GM12878 (cell line): ENCODE measurements at regions not wholly inside any gene's neighbourhood (a gene's known extent, or its start where the extent isn't known, plus 50 kb on each side); places are given as distances from the start of the nearest gene placed in this dataset.

Experiments
- ATAC-seq: fragments of 200-7000 bp; cut with Tn5 transposase; 3 replicates; pipeline ENCODE4 v1.9.1; 2020; ENCODE audit warnings: mild to moderate bottlenecking, moderate library complexity
- BruUV-seq: library from RNA; stranded (reverse); fragments of 400-500 nt; replicated peaks from 2 replicates; lab custom pipeline; 2021; lab: Mats Ljungman, UMichigan
- CTCF ChIA-PET: fragments of 300-600 bp; sonication (Branson Sonifier 250); formaldehyde crosslinking; extraction: SDS; loops from one replicate; lab custom pipeline; 2021; ENCODE audit warnings: inconsistent platforms; lab: Yijun Ruan, JAX
- POLR2A ChIA-PET: fragments of 350-600 bp; formaldehyde crosslinking; extraction: SDS; loops from one replicate; lab custom pipeline; 2021; ENCODE audit warnings: inconsistent platforms; lab: Charles Lee
- RAD21 ChIA-PET: fragments of 300-600 bp; sonication (Branson Sonifier 250); formaldehyde crosslinking; loops from one replicate; lab custom pipeline; 2023; ENCODE audit warnings: antibody characterized with exemption; ENCODE audit not compliant: unreplicated experiment; lab: Charles Lee
- SMC1A ChIA-PET: fragments of 300-600 bp; sonication (Branson Sonifier 250); formaldehyde crosslinking; loops from one replicate; lab custom pipeline; 2023; ENCODE audit not compliant: unreplicated experiment, uncharacterized antibody; lab: Charles Lee
- DNase-seq: peaks from one replicate; pipeline ENCODE4 v3.0.0-alpha.2; 2011; ENCODE audit warnings: low read depth, low spot score
- FAIRE-seq: peaks from 3 replicates; lab custom pipeline; 2011; peaks lifted over from hg19 to GRCh38; lab: Jason Lieb, UNC
- H2AFZ ChIP-seq: 2 replicates; pipeline ENCODE4 v1.6.0; 2011; ENCODE audit warnings: low read depth, low read length, control low read depth; ENCODE audit not compliant: control insufficient read depth
- H3K27ac ChIP-seq: 2 replicates; pipeline ENCODE4 v1.5.1; 2011; ENCODE audit warnings: control low read depth; ENCODE audit not compliant: control insufficient read depth, insufficient read depth
- H3K27me3 ChIP-seq, 2 experiments: replicated peaks in 1 of 2; 2 replicates each; pipeline versions ENCODE4 v1.6.0 to v1.6.1; 2011; ENCODE audit warnings: low read length in 1 of 2; ENCODE audit not compliant: control insufficient read depth in 2 of 2, insufficient read depth in 2 of 2
- H3K36me3 ChIP-seq, 2 experiments: 2 replicates each; pipeline ENCODE4 v1.5.1; 2011; ENCODE audit warnings: low read length in 1 of 2; ENCODE audit not compliant: control insufficient read depth in 2 of 2, insufficient read depth in 2 of 2
- H3K4me1 ChIP-seq: 2 replicates; pipeline ENCODE4 v1.6.1; 2011; ENCODE audit warnings: mild to moderate bottlenecking, low read length, moderate library complexity, mixed read lengths; ENCODE audit not compliant: control insufficient read depth, insufficient read depth
- H3K4me2 ChIP-seq: 2 replicates; pipeline ENCODE4 v1.6.0; 2011; ENCODE audit warnings: control low read depth; ENCODE audit not compliant: control insufficient read depth, insufficient read depth
- H3K4me3 ChIP-seq: fragments of 200-600 bp; sonication (generic); 2 replicates; pipeline ENCODE4 v1.5.1; 2016
- H3K79me2 ChIP-seq: 2 replicates; pipeline ENCODE4 v1.6.0; 2011; ENCODE audit warnings: low read length; ENCODE audit not compliant: control insufficient read depth, insufficient read depth
- H3K9ac ChIP-seq: 2 replicates; pipeline ENCODE4 v1.8.0; 2011; ENCODE audit warnings: low read length, control low read depth, mixed read lengths; ENCODE audit not compliant: control insufficient read depth, insufficient read depth
- H3K9me3 ChIP-seq: replicated peaks from 3 replicates; pipeline ENCODE4 v1.5.1; 2011; ENCODE audit warnings: mild to moderate bottlenecking, low read length; ENCODE audit not compliant: control insufficient read depth, insufficient read depth
- H4K20me1 ChIP-seq: 2 replicates; pipeline ENCODE4 v1.6.0; 2011; ENCODE audit not compliant: control insufficient read depth, insufficient read depth
- BCL3 ChIP-seq: IDR thresholded peaks from 2 replicates; pipeline ENCODE4 v1.6.1; 2011; ENCODE audit warnings: borderline replicate concordance, low read depth, mild to moderate bottlenecking, moderate library complexity, low read length; ENCODE audit not compliant: insufficient read depth, poor library complexity, severe bottlenecking
- CEBPB ChIP-seq, 2 experiments: fragments of 150-350 bp in 1 of 2; IDR thresholded peaks; 2 replicates each; pipeline ENCODE4 v1.6.1; 2012 to 2014; ENCODE audit warnings: low read depth in 2 of 2, low read length in 2 of 2, borderline replicate concordance in 1 of 2, inconsistent platforms in 1 of 2
- EED ChIP-seq: sonication (generic); IDR thresholded peaks from 2 replicates; pipeline ENCODE4 v1.6.1; 2016; ENCODE audit warnings: antibody characterized with exemption, low read depth
- HDAC2 ChIP-seq: fragments of 200-600 bp; sonication (generic); IDR thresholded peaks from 2 replicates; pipeline ENCODE4 v1.6.1; 2017
- JUND ChIP-seq: IDR thresholded peaks from 2 replicates; pipeline ENCODE4 v1.6.1; 2012; ENCODE audit warnings: low read depth, mild to moderate bottlenecking, low read length, improper control_type of control experiment, moderate library complexity
- MAX ChIP-seq: IDR thresholded peaks from 2 replicates; pipeline ENCODE4 v1.6.1; 2012; ENCODE audit warnings: low read depth, low read length, improper control_type of control experiment
- MTA3 ChIP-seq: IDR thresholded peaks from 2 replicates; pipeline ENCODE4 v1.6.1; 2012; ENCODE audit warnings: low read length, inconsistent platforms, borderline replicate concordance
- POLR2AphosphoS5 ChIP-seq: IDR thresholded peaks from 2 replicates; pipeline ENCODE4 v1.6.1; 2011; ENCODE audit warnings: mild to moderate bottlenecking, low read length, inconsistent platforms
- SIN3A ChIP-seq: IDR thresholded peaks from 2 replicates; pipeline ENCODE4 v1.6.1; 2012; ENCODE audit warnings: low read depth, low read length, improper control_type of control experiment
- SIX5 ChIP-seq: IDR thresholded peaks from 2 replicates; pipeline ENCODE4 v1.6.1; 2011; ENCODE audit warnings: mild to moderate bottlenecking, low read depth, low read length, moderate library complexity; ENCODE audit not compliant: severe bottlenecking
- SP1 ChIP-seq: IDR thresholded peaks from one replicate; pipeline ENCODE4 v1.6.1; 2011; ENCODE audit warnings: low read depth, low read length
- SUPT20H ChIP-seq: IDR thresholded peaks from 2 replicates; pipeline ENCODE4 v1.6.1; 2011; ENCODE audit warnings: low read depth, mild to moderate bottlenecking, low read length, moderate library complexity, borderline replicate concordance; ENCODE audit not compliant: control insufficient read depth
- SUZ12 ChIP-seq: fragments of 200-600 bp; sonication (generic); IDR thresholded peaks from one replicate; pipeline ENCODE4 v1.6.1; 2018; ENCODE audit warnings: antibody characterized with exemption, mild to moderate bottlenecking; ENCODE audit not compliant: unreplicated experiment
- USF1 ChIP-seq: IDR thresholded peaks from 2 replicates; pipeline ENCODE4 v1.6.1; 2011; ENCODE audit warnings: borderline replicate concordance, low read depth, mild to moderate bottlenecking, moderate library complexity, mixed read lengths, low read length; ENCODE audit not compliant: insufficient read depth; ENCODE audit errors: extremely low read length
- ZNF217 ChIP-seq: fragments of 450-650 bp; IDR thresholded peaks from 2 replicates; pipeline ENCODE4 v1.6.1; 2017; ENCODE audit warnings: antibody characterized with exemption, mild to moderate bottlenecking
- WGBS: methylation state at CpG from one replicate; pipeline ENCODE4 v1.1.6; 2016; ENCODE audit warnings: low lambda C conversion rate; ENCODE audit not compliant: insufficient replicate concordance, insufficient coverage; ENCODE audit errors: missing lambda C conversion rate; 5-methylcytosine and 5-hydroxymethylcytosine counted together
- in situ Hi-C: fragments of 300-500 bp; cut with MboI; formaldehyde crosslinking; loops from 9 replicates; pipeline ENCODE4 v1.14.3; 2018; ENCODE audit warnings: mixed read lengths
- intact Hi-C: fragments of 100-400 bp; cut with micrococcal nuclease; formaldehyde crosslinking; loops from one replicate; pipeline ENCODE4 v1.14.2; 2022; ENCODE audit not compliant: unreplicated experiment
- TF ChIP-seq, protein P1 (sequence below): fragments of 450-650 bp; IDR thresholded peaks from 2 replicates; pipeline ENCODE4 v1.6.1; 2018; ENCODE audit warnings: borderline replicate concordance, mild to moderate bottlenecking; ENCODE audit not compliant: partially characterized antibody
- TF ChIP-seq, protein P2 (sequence below), 3 experiments: IDR thresholded peaks in 2 of 3; conservative IDR thresholded peaks in 1 of 3; 2 replicates each; pipeline ENCODE4 v1.5.1; 2011; ENCODE audit warnings: low read depth in 3 of 3, low read length in 3 of 3, mild to moderate bottlenecking in 3 of 3, control low read depth in 2 of 3, moderate library complexity in 2 of 3, inconsistent platforms in 1 of 3, mixed read lengths in 1 of 3; ENCODE audit not compliant: control insufficient read depth in 2 of 3, insufficient read depth in 1 of 3; ENCODE audit errors: extremely low read depth in 1 of 3

DNA sequence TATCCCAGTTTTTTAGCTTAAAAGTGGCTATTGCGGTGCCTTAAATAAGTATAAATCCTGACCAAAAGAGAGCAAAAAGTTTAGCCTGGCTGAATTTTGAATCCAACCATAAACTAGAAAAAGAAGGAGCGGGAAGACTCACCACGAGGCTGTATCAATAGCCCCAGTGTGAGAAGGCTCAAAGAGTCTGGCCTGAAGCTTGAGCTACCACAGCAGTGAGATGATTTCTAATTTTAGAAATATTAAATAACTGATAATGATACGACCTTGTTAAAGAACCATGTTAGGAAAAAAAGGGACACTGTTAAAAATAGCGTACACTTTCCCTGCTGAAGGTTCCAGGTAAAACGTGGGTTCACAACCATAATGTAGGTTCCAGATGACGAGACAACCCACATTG is 134.1 kb upstream of the ZNF462 start (continued):
- TF ChIP-seq, protein P1, sequence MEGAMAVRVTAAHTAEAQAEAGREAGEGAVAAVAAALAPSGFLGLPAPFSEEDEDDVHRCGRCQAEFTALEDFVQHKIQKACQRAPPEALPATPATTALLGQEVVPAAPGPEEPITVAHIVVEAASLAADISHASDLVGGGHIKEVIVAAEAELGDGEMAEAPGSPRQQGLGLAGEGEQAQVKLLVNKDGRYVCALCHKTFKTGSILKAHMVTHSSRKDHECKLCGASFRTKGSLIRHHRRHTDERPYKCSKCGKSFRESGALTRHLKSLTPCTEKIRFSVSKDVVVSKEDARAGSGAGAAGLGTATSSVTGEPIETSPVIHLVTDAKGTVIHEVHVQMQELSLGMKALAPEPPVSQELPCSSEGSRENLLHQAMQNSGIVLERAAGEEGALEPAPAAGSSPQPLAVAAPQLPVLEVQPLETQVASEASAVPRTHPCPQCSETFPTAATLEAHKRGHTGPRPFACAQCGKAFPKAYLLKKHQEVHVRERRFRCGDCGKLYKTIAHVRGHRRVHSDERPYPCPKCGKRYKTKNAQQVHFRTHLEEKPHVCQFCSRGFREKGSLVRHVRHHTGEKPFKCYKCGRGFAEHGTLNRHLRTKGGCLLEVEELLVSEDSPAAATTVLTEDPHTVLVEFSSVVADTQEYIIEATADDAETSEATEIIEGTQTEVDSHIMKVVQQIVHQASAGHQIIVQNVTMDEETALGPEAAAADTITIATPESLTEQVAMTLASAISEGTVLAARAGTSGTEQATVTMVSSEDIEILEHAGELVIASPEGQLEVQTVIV: no peak
- TF ChIP-seq SUPT20H: no peak
- TF ChIP-seq MTA3: no peak
- TF ChIP-seq HDAC2: no peak
- no peak for TF ChIP-seq JUND
- no peak for TF ChIP-seq POLR2AphosphoS5

- Histone ChIP-seq H3K79me2 (no peaks in the 10 kb centered on the region), H3K4me3 (no peak overlapping the region), H3K4me2 (no peak overlapping the region), H4K20me1 (no peaks in the 10 kb centered on the region), H3K36me3 (no peaks in the 10 kb centered on the region), H3K9ac (no peak overlapping the region), H3K27me3 (no peaks in the 10 kb centered on the region), H2AFZ (no peak overlapping the region), H3K9me3 (no peaks in the 10 kb centered on the region), H3K4me1 (no peaks in the 10 kb centered on the region), H3K27ac (no peak overlapping the region)
- FAIRE-seq (no peak), ATAC-seq (no peak), DNase-seq (no peak)
- POLR2A ChIA-PET: no interaction called here
- in situ Hi-C loops (no loop called here), intact Hi-C loops (no loop called here)
- SMC1A ChIA-PET: no interaction called here
- no TSS peak for BruUV-seq
- RAD21 ChIA-PET: no interaction called here
- WGBS: 0% methylated on average over 1 of the region's 1 CpG
- CTCF ChIA-PET: no interaction called here
- no peak for TF ChIP-seq SP1
- TF ChIP-seq USF1: no peak
- no peak for TF ChIP-seq ZNF217
- no peak for TF ChIP-seq SUZ12
- no peak for TF ChIP-seq MAX
- no peak for TF ChIP-seq EED
- no peak for TF ChIP-seq BCL3
- TF ChIP-seq, protein P2, sequence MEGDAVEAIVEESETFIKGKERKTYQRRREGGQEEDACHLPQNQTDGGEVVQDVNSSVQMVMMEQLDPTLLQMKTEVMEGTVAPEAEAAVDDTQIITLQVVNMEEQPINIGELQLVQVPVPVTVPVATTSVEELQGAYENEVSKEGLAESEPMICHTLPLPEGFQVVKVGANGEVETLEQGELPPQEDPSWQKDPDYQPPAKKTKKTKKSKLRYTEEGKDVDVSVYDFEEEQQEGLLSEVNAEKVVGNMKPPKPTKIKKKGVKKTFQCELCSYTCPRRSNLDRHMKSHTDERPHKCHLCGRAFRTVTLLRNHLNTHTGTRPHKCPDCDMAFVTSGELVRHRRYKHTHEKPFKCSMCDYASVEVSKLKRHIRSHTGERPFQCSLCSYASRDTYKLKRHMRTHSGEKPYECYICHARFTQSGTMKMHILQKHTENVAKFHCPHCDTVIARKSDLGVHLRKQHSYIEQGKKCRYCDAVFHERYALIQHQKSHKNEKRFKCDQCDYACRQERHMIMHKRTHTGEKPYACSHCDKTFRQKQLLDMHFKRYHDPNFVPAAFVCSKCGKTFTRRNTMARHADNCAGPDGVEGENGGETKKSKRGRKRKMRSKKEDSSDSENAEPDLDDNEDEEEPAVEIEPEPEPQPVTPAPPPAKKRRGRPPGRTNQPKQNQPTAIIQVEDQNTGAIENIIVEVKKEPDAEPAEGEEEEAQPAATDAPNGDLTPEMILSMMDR (IDR thresholded peaks at IDR 0.05 in 2 of 3, conservative IDR thresholded peaks at IDR 0.05 in 1 of 3; ENCODE audit: control insufficient read depth in 2 of 3, extremely low read depth in 1 of 3, insufficient read depth in 1 of 3, low read depth in 3 of 3, low read length in 3 of 3): no peak
- no peak for TF ChIP-seq SIX5
- TF ChIP-seq SIN3A: no peak
- no peak for TF ChIP-seq CEBPB (IDR thresholded peaks at IDR 0.05; ENCODE audit: borderline replicate concordance in 1 of 2, low read depth in 2 of 2, low read length in 2 of 2)
Measured at GRCh38 chr9:106731910-106732309, 131.1 kb upstream of the ZNF462 start.
